OCI-LY3 (cell line): ENCODE measurements at regions not wholly inside any gene's neighbourhood (a gene's known extent, or its start where the extent isn't known, plus 50 kb on each side); places are given as distances from the start of the nearest gene placed in this dataset.

Experiments used
- EZH2phosphoT487 ChIP-seq: fragments of 200-600 bp; shearing (Covaris generic); IDR thresholded peaks from 2 replicates; pipeline ENCODE4 v1.6.1; 2018; ENCODE audit warnings: antibody characterized with exemption, mixed run types, low read depth
- TF ChIP-seq, protein P1 (sequence below): fragments of 200-600, 300-600 bp; sonication (generic); IDR thresholded peaks from 2 replicates; pipeline ENCODE4 v1.5.1; 2014; ENCODE audit warnings: antibody characterized with exemption, low read length, low read depth

DNA sequence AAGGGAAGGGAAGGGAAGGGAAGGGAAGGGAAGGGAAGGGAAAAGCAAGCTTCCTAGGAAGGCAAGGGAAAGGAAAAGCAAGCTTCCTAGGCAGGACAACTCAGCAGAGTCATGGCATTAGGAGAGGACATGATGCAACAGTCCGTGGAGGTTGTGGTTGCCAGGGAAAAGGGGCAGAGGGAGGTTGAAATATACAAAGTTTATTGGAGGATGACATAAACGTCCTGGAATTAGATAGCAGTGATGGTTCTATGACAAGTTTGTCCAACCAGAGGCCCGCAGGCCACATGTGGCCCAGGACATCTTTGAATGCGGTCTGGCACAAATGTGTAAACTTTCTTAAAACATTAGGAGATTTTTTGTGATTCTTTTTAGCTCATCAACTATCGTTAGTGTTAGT, 59.8 kb upstream of the OPN4 start:
- TF ChIP-seq, protein P1, sequence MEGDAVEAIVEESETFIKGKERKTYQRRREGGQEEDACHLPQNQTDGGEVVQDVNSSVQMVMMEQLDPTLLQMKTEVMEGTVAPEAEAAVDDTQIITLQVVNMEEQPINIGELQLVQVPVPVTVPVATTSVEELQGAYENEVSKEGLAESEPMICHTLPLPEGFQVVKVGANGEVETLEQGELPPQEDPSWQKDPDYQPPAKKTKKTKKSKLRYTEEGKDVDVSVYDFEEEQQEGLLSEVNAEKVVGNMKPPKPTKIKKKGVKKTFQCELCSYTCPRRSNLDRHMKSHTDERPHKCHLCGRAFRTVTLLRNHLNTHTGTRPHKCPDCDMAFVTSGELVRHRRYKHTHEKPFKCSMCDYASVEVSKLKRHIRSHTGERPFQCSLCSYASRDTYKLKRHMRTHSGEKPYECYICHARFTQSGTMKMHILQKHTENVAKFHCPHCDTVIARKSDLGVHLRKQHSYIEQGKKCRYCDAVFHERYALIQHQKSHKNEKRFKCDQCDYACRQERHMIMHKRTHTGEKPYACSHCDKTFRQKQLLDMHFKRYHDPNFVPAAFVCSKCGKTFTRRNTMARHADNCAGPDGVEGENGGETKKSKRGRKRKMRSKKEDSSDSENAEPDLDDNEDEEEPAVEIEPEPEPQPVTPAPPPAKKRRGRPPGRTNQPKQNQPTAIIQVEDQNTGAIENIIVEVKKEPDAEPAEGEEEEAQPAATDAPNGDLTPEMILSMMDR = no peak
- no peak for TF ChIP-seq EZH2phosphoT487
